CD4-positive, alpha-beta T cell treated with Interleukin-2 at 100 ng/mL for 4 hours (primary cell): ENCODE measurements at regions not wholly inside any gene's neighbourhood (a gene's known extent, or its start where the extent isn't known, plus 50 kb on each side); places are given as distances from the start of the nearest gene placed in this dataset.
"Not testable (repeated sequence)": the region's sequence is repeated elsewhere in the genome, so short reads cannot be mapped to it uniquely, and the experiment has no call there.

ENCODE experiments used
- DNase-seq: peaks from one replicate; pipeline ENCODE4 v3.0.0-alpha.2; 2020; ENCODE audit warnings: low spot score

DNA sequence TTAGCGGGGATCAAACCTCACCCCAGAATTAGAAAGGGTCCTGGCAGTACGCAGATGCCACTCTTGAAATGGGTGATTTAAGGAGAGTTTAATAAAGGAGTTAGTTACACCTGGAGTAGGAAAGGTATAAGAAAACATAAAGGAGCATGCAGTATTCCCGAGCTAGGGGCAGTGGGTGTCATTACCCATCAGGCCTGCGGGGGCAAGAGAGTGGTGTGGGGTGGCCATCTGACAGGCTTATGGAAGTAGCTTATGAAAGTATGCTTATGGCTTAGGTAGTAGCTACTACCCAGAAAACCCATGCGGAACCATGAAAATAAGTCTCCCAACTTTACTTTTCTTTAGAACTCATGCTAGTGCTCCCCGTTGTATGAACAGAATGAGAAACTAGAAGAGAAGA is 568.9 kb upstream of the ACVR2A start:
- DNase-seq: no peak

DNA sequence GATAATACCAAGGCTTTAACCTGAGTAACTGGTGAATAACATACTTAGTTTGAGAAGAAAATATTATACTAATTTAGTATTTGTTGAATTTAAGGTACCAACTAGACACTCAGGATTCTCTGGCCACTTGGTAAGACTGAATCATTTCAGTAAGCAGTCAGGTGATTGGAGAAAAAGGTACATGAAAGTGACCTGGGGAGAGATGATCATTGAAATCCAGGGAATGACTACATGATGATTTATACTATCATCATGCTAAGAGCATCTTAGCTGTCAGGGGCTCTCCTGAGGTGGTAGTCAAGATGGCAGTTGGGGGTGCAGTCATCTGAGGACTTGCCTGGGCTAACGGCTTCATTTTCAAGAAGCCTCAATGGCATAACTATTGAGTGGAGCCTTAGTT is 571.2 kb upstream of the ACVR2A start:
- no peak for DNase-seq

DNA sequence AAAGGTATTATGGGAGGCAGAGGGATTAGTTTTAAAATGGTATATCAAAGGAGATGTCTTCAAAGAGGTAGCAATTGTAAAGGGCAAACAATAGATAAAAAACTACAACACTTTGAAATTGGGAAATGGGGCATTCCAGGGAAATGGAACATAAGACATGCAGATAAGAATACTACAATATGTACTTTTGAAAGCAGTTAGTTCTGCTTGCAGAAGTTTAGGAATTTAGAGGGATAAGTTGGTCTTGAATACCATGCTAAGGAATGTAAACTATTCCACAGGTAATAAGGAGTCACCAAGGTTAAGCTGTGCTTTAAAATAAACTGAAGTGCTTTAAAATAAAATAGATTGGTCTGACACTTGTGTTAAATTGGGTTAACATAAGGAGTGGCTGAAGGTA is 571.7 kb upstream of the ACVR2A start:
- DNase-seq: no peak

DNA sequence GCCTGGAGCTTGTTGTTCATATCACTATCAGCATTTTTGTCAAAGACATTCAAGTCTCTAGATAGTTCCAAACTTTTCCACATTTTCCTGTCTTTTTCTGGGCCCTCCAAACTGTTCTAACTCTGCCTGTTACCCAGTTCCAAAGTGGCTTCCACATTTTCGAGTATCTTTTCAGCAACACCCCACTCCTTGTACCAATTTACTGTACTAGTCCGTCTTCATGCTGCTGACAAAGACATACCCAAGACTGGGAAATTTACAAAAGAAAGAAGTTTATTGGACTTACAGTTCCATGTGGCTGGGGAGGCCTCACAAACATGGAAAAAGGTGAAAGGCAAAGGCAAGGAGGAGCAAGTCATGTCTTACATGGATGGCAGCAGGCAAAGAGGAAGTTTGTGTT is 575.2 kb upstream of the ACVR2A start:
- DNase-seq: not testable (repeated sequence)

DNA sequence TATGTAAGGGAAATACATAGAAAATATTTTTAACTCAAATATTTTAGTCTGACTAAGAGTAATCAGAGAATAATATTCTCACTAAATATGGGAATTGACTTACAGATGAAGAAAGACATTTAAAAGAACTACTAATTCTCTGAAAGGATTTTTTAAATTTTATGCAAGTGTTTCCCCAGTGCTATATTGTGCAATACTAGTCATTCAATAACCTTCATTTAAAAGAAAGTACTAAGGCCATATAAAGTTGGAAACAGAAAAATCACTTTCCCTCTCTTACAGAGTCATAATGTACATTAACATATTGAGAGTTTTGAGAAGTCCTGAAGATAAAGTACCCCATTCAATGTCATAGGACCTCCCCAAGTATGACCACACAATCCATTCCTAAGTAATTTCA is 584.6 kb upstream of the ACVR2A start:
- no peak for DNase-seq

DNA sequence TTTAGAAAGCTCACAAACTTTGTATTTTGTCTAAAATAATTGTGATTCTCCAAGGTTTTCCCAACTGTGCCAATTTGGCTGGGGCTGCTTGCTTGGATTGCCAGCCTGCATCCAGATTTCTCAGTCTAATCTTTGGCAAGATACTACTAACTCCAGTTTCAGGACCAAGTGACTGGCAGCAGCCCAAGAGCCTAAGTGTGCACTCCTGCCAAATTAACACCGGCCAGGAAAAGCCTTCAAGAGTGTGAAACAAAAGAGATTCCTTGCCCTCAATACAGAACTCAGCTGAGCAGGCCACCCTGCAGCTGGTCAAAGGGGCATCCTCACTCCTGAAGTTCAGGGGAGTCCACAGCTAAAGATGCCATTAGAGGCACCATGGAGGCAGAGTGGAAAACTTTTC is 589.0 kb upstream of the ACVR2A start:
- DNase-seq: no peak

DNA sequence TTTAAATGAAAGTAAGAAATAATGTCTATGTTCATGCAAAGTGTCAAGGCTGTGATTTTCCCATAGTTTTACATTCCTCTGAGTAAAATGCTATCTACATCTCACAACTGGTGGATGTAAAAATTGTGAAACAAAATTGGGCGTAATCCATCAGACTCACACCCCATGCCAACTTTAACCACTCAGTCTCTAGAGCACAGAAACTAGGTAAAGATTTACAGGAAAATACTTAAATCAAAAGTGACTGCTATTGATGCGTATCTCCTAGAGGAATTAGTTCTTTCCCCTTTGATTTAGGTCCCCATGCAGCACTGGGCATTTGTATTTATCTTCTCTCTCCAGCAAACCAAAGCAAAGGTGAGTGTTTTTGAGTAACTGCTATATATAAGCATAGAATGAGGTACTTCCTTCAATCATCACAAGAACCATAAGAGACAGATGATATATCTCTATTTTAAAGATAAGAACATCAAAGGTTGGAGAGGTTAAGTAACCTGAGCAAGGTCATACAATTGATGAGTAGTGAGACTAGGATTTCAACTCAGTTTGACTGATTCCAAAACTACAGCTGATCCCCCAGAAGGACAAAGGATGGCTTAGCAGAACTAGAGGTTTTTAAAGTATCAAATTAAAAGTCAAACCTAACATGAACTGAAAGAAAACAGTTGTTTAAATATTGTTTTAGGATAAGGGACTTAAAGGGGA is 594.0 kb upstream of the ACVR2A start:
- DNase-seq: no peak

DNA sequence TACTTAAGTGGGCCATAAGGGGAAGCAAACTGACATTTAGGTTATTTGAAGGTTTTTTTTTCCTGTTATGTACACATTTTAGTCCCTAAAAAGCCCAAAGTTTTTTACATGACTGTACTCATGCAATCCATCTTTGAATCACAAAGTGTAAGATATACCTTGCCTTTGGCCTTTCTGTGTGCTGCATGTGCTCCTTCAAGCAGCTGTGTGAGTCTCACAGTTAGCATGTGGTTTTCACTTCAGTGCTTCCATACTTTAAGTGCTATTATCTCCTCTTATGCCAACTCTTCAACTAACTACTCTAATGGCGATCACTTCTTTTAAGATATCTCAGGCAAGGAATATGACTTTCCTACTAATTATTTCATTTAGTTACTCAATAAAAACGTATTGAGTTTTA is 597.1 kb upstream of the ACVR2A start:
- DNase-seq: no peak

DNA sequence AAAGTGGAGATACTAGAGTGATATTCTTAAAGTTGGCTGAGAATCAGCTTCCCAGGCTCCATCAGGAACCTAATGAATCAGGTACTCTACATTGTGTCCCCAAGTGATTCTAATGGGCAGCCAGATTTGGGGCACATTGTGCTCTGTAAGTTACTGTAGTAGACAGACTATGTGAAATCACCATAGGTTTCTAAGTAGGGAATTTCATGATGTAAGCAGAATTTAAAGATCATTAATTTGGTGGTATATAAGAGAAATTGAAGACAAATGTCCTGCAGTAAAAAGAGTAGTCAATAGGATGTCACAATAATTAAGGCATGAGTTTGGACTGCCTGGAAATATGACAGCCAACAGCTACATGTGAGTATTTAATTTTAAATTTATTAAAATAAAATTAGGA is 602.4 kb upstream of the ACVR2A start:
- DNase-seq: no peak

DNA sequence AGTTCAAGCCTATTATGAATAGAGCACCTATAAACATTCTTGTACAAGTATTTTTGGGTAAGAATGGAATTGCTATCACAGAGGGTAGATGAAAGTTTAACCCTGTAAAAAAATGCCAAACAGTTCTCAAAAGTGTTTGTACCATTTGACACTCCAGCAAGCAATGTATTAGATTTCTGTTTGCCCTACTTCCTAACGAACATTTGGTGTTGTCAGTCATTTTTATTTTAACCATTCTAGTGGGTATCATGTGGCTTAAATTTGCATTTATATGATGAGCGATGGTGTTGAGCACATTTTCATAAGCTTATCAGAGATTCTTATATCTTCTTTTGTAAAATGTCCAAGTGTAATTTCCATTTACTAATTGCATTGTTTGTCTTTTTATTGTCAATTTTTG is 608.2 kb upstream of the ACVR2A start:
- DNase-seq: no peak

DNA sequence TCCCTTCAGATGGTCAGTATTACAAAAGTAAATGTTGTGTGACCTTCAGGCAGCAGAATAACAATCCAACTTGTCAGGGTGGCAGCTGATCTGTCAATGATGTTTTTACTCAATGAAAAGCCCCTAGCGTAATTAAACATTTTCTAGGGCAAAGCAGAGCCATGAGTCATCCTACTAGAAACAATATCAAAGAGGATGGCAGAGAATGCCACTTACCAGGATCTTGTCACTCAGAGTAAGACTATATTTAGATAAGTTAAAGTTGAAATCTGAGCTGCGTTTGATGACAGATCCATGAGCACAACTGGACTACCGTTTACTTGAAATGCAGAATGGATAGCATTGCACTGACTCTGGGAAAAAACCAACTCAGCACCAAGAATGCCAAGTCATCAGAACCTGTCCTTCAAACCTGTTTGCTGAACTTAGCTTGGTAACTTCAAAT is 612.6 kb upstream of the ACVR2A start:
- no peak for DNase-seq

DNA sequence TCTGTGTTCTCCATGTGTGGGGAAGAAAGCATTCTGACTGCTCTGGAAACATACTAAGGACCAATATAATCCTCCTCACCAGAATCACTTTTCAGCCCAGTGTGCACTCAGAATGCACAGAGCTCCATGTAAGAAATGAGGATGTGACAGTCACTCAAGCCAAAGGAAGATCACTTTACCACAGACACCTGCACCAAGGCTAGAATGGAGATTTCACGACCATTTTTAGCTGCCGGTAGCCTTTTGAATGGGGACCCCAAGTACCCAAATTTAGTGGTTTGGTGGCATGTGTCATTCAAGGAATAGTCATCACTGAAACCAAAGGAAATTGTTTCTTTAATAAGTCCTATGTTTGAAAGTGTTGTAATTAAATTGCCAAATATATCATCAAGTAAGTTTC is 613.2 kb upstream of the ACVR2A start:
- no peak for DNase-seq

DNA sequence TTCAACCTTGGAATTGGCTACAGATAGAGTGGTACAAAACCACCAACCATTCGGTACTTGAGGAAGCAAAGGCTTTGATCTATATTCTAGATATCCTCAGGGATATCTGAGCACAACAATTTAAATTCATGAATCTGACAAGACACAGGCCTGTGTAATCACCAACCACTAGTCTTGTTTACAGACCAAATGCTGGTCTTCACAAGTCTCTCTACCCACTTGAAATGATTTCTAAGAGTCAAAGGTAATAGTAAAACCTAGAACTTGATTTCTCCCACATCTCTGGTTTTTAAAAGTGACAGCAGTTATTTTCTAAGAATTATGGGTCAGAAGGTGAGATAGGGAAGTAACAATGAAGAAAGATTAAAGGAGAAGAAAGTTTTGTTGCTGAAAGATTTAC is 613.7 kb upstream of the ACVR2A start:
- DNase-seq: no peak

DNA sequence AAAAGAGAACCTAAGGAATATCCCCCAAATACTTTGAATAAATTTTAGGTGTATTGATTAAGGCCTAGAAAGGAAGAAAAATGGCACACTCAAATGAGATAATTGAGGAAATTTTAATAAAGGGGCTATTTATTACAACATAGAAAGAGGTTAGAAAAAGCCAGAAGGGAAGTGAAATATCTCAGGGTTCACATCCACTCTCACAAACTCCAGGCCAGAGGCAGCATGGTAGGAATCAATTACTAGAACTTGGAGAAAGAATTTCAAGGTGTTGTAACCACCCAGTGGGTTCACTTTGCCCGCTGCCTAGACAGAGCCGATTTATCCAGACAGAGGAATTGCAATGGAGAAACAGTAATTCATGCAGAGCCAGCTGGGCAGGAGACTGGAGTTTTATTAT is 617.5 kb upstream of the ACVR2A start:
- DNase-seq: no peak

DNA sequence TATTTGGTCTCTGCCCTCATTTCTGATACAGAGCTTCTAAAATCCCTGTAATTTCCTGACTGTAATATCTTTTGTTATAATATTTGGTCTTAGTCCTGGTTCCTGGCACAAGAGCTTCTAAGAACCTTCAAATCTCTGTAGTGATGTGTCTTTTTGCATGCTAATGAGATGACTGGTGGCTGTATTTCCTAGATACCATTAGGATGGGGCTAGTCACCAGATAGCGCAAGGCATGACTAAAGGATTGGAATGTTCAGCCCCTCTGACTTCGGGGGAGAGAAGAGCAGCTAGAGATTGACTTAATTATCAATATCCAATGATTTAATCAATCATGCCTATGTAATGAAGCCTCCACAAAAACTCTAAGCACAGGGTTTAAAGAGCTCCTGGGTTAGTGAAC is 620.8 kb upstream of the ACVR2A start:
- DNase-seq: no peak

DNA sequence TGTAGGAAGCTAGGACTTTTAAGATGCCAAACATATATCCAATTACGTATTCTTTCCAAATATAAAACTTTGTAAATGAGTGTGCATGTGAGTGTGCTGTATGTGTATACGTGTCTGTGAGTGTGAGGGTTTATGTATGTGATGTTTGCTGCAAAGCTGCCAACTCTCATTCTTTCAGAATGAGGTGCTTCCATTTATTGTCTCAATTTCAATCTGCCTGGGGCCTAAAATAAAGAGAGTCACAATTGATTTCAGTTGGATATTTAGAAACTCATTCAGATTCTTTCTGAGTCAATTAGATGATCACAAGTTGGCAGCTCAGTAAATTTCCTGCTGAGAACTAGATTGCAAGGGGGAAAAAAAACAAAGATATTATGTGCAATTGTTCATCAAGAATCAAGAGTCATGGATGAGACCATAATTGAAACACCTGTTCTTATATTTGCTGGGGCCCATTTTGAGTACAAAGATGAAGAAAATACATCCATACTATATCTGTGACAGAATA is 621.2 kb upstream of the ACVR2A start:
- DNase-seq: no peak

DNA sequence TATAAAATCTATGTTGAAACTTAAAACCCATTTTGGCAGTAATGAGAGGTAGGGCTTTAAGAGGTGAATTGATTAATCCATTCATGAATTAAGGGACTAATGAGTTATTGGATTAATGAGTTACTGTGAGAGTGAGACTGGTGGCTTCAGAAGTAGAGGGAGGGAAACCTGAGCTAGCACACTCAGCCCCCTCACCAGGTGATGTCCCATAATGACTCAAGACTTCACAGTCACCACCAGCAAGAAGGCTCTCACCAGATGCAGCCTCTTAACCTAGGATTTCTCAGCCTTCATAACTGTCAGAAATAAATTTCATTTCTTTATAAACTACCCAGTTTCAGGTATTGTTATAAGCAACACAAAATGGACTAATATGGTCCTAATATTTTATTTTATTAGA is 621.7 kb upstream of the ACVR2A start:
- DNase-seq: no peak

DNA sequence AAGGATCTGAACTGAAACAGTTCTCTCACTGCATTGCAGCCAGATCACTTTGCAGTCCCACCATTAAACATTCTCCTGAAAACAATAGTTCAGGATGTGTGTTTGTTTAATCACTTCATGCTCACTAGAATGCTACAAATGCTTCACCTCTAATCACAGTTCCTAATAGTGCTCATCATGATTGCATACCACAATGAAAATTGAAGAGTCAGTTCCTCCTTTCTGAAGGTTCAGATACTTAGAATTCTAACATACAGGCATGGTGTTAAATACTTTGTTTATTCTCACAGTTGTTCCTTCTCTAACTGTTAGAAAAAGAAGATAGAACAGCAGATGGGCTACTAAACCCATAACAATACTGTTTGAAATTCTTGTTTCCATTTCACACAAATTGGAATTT is 622.3 kb upstream of the ACVR2A start:
- DNase-seq: no peak

DNA sequence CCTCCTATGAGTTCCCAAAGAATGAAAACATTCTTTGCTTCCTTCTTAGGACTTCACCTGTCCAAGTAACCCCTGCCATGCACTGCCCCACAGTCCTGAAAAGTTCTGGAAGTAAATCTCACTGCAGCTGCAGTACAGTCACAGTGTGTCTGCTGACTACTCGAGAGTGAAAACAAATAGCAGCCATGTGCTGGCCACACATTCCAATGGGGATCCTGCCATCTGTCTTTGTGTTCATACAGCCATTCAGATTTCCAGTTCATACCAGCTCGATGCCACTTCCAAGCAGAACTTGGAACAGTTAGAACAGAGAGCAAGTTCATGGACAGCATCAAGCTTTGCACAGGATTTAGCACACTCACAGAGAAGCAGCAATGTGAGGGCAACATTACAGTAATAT is 629.9 kb upstream of the ACVR2A start:
- DNase-seq: no peak

DNA sequence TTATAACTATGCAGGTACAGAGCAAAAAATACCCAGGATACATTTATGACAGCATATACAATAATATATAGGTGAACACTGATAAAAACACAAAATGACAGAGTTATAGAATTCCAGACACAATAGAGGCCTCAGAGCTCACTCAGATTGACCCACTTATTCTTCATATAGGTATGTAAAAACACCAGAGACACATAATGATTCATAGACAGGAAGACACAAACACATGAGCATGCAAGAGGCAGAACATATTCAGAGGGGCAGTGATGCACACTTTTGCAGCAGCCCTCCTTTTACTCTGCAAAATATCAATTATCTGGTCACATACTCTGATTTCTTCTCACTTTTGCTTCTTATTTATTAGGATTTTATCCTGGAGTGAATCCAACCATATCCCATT is 633.3 kb upstream of the ACVR2A start:
- no peak for DNase-seq

DNA sequence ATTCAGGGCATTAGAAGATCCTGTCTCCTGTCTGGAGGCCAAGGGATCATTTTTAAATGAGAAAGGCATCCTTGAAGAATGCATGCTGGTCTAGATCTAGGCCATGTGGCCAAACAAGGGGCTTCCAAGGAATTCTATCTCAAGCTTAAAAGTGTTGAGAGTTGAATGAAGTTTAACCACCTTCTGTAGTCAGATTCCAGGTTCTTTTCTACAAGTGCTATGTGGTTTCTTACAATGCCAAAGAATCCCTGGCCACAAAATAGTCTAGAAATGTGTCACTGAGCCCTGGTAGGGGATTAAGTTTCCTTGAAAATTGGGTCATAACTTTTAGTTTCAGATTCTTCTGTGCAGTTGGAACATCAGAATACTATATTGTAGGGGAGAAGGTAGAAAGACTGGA is 640.7 kb upstream of the ACVR2A start:
- DNase-seq: no peak

DNA sequence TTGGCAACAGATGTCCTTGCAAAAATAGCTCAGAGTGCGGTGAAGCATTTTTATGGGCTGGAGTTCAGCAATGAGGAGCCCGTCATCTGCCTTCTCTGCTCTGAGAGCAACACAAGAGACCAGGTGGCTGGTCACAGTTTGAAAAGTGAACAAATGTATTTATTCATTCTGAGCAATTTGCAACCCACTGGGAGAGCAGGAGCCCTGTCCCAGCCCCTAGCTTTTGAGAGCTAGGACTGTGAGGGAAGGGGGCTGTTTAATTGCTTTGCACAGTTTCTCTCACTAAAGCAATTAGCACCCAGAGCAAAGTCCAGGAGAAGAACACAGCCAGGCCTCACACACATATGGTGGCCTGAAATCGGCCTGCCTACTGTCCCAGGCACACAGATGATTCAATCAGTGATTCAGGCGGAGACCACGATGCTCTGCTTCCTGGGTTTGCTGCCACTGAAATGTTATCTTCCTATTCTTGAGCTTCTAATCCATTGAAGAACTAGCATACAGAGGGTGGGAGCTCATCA is 646.1 kb upstream of the ACVR2A start:
- no peak for DNase-seq

DNA sequence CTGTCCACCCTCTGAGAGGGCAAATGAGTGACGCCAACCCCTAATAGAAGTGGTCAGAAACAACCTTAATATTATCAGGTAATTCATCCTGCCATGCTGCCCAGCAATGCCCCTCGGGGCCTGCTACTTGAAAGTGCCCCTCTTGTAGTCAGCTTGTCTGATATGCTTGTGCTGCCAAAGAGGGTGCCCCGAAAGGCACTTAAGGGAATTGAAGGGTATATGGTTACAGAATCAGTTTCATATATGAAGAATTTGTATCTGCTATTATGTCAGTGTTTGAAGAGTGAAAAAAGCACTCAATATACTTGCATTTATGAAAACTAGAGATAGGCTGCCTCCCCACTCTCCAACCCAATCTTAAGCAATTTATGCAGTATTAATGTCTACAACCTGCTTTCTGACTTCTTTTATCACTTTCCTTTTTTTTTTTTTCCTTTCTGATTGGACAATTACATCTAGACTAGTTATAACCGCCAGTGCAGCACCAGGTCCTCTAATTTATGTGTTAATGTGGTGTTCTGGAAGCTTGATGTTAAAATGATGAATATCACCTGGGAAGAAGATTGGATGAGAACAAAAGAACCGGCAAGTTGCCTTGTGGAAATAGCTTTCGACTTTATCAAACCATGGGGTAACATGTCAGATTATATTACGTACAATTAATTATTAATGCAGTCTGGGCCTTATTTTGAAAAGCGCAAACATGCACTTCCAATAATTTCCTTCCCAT is 646.9 kb upstream of the ACVR2A start:
- DNase-seq: no peak

DNA sequence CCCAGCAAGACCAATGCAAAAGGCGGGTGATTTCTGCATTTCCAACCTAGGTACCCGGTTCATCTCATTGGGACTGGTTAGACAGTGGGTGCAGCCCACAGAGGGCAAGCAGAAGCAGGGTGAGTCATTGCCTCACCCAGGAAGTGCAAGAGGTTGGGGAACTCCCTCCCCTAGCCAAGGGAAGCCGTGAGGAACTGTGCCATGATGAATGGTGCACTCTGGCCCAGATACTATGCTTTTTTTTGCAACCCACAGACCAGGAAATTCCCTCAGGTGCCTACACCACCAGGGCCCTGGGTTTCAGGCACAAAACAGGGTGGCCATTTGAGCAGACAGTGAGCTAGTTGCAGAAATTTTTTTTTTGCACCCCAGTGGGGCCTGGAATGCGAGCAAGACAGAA is 662.6 kb upstream of the ACVR2A start:
- peak; percentile 63 for DNase-seq
